ENCODE measurements at regions not wholly inside any gene's neighbourhood (a gene's known extent, or its start where the extent isn't known, plus 50 kb on each side); places are given as distances from the start of the nearest gene placed in this dataset.

- no peak for TF ChIP-seq CTCF (IDR thresholded peaks at IDR 0.05)
- no peak for TF ChIP-seq POLR2A (IDR thresholded peaks at IDR 0.05)
These were observed 421.6 kb upstream of the PBX1 start for GRCh38 chr1:164137273-164137925.
